ES-I3 (cell line): ENCODE measurements at regions not wholly inside any gene's neighbourhood (a gene's known extent, or its start where the extent isn't known, plus 50 kb on each side); places are given as distances from the start of the nearest gene placed in this dataset.

Source experiments
- H3K36me3 ChIP-seq: 2 replicates; pipeline ENCODE4 v1.6.1; 2013; ENCODE audit warnings: mild to moderate bottlenecking, low read length, control low read depth, moderate library complexity; ENCODE audit not compliant: insufficient read depth
- H3K4me1 ChIP-seq: 2 replicates; pipeline ENCODE4 v1.6.1; 2013; ENCODE audit warnings: mild to moderate bottlenecking, control low read depth, low read length; ENCODE audit not compliant: insufficient read depth
- H3K9ac ChIP-seq: 2 replicates; pipeline ENCODE4 v1.6.1; 2013; ENCODE audit warnings: low read depth, mild to moderate bottlenecking, low read length, moderate library complexity
- H3K9me3 ChIP-seq: 2 replicates; pipeline ENCODE4 v1.6.1; 2013; ENCODE audit warnings: mild to moderate bottlenecking, low read length, moderate library complexity; ENCODE audit not compliant: control insufficient read depth, insufficient read depth

DNA sequence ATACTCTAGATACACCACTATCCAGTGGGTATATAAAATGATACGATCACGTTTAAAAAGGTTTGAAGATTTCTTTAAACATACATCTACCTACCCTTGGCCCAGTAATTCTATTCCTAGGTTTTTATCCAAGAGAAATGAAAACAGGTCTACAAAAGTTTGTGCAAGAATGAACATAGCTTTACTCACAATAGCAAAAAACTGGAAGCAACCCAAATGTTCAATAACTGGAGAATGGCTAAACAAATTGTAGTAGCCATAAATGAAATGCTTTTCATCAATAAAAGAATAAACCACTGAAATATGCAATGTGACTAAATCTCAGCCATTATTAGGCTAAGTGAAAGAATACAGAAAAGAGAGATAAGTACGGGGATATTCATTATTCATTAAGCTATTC is 438.9 kb downstream of the ARHGEF28 start:
- H3K36me3 ChIP-seq = no peaks in the 10 kb centered on the region
- no peak overlapping the region for H3K9ac ChIP-seq
- no peaks in the 10 kb centered on the region for H3K9me3 ChIP-seq
- no peaks in the 10 kb centered on the region for H3K4me1 ChIP-seq

DNA sequence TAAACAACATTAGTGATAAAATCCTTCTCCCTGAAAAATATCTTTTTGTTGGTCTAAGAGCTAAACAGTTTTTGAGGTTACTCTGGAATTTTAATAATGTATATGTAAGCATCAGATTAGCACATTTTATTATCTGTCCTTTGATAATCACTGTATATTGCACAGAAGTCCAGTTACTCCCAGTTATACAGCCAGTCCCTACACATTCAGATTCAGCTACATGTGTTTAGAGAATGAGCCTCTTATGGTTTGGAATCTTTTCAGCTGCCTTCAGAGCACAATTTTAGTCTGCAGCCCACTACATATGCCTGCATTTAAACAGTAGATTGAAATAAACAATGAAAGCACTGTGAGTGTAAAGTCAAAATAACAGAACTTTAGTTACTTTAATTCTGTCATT is 438.2 kb downstream of the ARHGEF28 start:
- Histone ChIP-seq H3K9ac (no peak overlapping the region), H3K4me1 (no peaks in the 10 kb centered on the region), H3K9me3 (no peaks in the 10 kb centered on the region), H3K36me3 (no peaks in the 10 kb centered on the region)

DNA sequence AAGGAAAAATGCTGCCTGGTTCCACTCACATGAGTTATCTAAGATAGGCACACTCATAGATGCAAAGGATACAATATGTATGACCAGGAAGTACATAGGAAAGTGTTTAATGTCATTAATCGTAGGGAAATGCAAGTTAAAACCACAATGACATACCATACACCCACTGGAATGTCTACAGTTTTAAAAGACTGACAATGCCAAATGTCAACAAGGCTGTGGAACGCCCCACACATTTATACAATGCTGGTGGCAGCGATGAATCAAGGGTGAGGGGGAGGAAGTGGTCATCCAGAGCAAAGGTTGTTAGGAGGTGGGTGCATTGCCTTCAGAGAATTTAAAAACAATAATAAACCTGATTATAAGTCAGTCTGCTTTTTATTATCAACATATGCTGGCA is 437.8 kb downstream of the ARHGEF28 start:
- H3K36me3 ChIP-seq = no peaks in the 10 kb centered on the region
- H3K9me3 ChIP-seq = no peaks in the 10 kb centered on the region
- no peaks in the 10 kb centered on the region for H3K4me1 ChIP-seq
- no peak overlapping the region for H3K9ac ChIP-seq

DNA sequence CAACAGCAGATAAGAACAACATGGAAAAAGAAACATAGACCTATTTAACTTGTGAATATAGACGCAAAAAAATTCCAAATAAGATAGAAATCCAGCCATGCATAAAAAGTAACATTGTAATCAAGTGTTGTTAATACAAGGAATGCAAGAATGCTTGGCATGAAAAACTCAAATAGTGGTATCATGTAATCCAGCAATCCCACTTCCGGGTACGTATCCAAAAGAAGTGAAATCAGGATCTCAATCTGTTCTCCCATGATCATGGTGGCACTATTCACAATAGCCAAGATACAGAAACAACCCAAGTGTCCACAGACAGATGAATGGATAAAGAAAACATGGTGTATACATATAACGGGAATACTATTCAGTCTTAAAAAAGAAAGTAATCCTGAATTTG is 437.4 kb downstream of the ARHGEF28 start:
- Histone ChIP-seq H3K9me3 (no peaks in the 10 kb centered on the region), H3K4me1 (no peaks in the 10 kb centered on the region), H3K36me3 (no peaks in the 10 kb centered on the region), H3K9ac (no peak overlapping the region)

DNA sequence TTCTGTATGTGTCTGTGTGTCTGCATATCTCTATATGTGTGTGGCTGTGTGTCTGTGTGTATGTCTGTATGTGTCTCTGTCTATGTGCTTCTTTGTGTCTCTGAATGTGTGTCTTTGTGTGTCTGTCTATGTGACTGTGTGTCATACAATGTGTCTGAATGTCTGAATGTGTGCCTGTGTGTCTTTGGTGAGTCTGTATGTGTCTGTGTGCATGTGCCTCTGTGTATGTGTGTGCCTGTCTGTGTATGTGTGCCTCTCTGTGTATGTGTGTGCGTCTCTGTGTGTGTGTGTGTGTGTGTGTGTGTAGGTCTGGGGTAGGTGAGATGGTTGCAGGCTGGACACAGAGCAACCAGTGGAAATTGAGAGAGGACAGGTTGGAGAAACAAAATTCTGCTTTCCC is 435.3 kb downstream of the ARHGEF28 start:
- Histone ChIP-seq H3K9ac (no peak overlapping the region), H3K36me3 (no peaks in the 10 kb centered on the region), H3K9me3 (no peaks in the 10 kb centered on the region), H3K4me1 (no peaks in the 10 kb centered on the region)

DNA sequence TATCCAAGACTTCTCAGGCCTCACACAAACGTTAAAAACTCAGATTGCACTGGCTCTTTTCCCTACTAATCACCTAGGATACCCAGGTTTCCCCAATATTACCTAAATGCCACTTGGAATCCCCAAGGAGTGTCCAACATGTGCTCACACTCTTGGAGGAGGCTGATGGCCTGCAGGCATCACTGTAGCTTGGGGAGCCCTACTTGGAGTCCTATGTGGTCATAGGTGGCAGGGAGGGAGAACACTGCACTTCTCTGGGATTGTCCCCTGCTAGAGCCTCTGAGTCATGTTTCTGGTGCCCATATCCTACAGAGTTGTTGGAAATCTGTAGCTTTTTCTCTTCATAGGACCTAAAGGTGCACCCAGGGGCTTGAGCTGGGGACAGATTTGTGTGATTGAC is 433.7 kb downstream of the ARHGEF28 start:
- H3K9ac ChIP-seq = no peak overlapping the region
- no peaks in the 10 kb centered on the region for H3K9me3 ChIP-seq
- no peaks in the 10 kb centered on the region for H3K4me1 ChIP-seq
- H3K36me3 ChIP-seq = no peaks in the 10 kb centered on the region

DNA sequence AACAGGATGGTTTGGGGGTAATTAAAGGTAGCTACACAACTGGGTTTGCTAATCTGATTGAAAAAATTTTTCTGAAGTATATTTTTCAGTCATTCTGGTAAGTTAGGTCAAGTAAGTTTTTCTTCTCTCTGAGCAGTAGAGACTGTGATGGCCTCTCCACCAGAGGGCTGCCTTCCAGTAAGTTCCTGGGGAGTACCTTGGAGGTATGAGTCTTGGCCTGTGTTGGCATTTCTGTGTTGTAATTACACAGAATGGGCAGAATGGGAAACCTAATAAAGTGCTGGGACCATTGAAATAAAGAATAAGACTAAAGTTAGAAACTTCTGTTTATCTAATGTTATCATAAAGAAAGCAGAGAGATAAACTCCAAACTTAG is 430.8 kb downstream of the ARHGEF28 start:
- Histone ChIP-seq H3K9ac (no peak overlapping the region), H3K36me3 (no peaks in the 10 kb centered on the region), H3K9me3 (no peaks in the 10 kb centered on the region), H3K4me1 (0 out of 2 replicates have a peak, but pooled peaks cover 3% of the 10 kb centered on the region)

DNA sequence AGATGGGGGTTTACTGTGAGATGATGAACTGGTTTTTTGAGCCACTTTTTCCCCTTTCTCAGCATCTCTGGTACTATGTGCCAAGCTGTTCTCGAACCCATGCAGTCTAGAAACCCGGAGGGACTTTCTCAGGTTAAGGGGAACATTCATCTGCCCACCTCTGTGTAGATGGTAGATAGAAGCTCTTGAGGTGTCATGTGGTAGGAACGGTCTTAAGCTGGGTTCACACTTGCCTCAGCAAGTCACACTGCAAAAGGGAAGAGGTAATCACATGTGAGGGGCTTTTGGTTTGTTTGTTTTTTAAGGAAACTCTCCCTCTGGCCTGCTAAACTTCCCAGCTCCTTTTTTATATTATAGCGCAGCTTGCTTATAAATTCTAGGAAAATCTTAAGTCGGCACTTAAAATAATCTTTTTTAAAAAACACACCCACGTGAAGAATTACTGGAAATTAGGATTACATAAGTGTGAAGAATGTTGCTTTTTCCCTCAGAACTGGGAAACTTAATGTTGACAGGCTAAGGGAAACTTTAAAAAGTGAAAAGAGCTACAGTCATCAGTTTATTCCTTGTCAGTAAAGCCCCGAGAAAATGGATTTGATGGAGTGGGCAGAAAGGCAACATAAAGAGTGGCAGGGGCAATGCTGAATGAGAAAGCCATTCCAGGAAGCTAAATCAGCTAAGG is 430.3 kb downstream of the ARHGEF28 start:
- no peak overlapping the region for H3K9ac ChIP-seq
- H3K36me3 ChIP-seq = no peaks in the 10 kb centered on the region
- peaks cover 4% of the 10 kb centered on the region; the same call in 1 of the 2 replicates for H3K4me1 ChIP-seq
- no peaks in the 10 kb centered on the region for H3K9me3 ChIP-seq

DNA sequence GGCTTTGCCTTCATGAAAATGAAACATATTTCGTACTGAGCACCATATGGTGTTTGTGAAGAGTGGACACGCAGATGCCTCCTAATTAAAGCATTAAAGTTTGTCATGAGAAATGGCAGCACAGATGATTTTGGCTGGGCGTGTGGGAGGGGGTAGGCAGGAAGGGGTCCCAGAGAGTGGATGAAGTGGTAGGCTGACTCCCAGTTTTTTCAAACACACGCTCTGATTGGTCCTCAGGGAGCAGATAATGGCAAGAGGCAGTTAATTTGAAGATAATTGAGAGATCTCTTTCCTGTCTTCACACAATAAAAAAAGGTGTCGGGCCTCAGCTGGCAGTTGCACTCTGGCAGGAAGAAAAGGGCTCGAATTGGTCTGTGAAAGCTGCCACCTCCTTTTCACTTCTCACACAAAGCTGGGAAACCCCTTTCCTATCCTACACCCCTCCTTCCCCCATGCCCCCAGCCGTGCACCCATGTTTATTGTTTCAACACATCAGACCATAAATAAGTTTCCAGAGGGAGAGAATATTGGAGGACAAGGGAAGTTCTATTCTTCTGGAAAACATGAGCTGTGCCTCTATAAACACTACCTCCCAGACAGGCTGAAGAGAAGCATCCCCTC is 429.6 kb downstream of the ARHGEF28 start:
- H3K9ac ChIP-seq = no peak overlapping the region
- no peaks in the 10 kb centered on the region for H3K36me3 ChIP-seq
- peaks cover 8% of the 10 kb centered on the region for H3K4me1 ChIP-seq
- no peaks in the 10 kb centered on the region for H3K9me3 ChIP-seq

DNA sequence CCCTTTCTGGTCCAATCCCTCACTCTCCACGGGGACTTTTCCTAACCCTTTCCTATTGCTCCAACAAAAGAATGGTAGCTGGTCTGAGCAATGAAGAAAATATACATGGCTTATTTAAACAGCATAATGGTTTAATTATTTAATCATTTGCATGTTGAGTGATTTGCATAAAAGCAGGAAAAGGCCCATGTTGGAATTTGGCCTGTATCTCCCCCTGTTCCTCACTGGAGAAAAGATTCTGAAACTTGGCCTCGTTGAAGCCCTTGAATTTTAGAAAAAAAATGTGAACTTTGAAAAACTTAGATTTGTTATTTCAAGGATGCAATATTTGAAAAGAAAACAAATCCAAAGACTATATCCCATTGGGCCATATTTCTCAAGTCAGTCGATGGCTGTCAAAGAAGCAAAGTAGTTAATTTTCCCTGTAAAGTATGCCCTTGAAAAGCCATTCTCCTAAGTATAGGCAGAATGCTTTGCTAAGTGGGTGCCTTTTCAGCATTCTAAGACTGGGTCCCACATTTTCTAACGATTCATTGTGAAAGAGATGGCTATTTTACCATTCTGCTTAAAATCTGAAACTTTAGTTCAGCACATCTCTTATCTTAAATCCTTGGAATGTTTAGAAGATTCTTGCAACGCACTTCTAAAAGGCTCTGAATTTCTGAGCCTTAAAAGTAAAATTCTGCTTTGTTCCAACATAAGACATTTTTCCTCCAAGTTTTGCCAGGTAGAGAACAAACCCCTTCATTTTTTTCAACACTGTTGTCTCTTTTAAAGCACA is 428.8 kb downstream of the ARHGEF28 start:
- H3K36me3 ChIP-seq = no peaks in the 10 kb centered on the region
- H3K4me1 ChIP-seq = peaks cover 8% of the 10 kb centered on the region
- H3K9me3 ChIP-seq = no peaks in the 10 kb centered on the region
- H3K9ac ChIP-seq = no peak overlapping the region

DNA sequence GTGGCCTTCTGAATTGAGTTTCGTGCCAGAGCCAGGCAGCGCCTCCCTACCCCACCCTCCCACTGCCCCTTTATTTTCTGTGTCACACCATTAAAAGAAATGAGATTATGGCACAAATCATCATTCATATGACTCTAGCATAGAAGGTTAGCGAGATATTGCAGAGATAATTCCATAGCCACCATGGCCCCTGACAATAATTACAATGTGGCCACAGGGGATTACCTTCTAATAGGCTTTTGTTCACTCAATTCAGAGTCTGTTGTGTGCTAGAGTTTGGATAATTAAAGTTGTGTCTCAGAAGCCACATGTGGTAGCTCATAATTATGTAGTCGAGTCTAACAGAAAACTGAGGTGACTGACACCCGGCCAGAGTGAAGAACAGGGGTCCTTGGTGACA is 428.1 kb downstream of the ARHGEF28 start:
- no peaks in the 10 kb centered on the region for H3K9me3 ChIP-seq
- peaks cover 8% of the 10 kb centered on the region for H3K4me1 ChIP-seq
- no peak overlapping the region for H3K9ac ChIP-seq
- H3K36me3 ChIP-seq = no peaks in the 10 kb centered on the region

DNA sequence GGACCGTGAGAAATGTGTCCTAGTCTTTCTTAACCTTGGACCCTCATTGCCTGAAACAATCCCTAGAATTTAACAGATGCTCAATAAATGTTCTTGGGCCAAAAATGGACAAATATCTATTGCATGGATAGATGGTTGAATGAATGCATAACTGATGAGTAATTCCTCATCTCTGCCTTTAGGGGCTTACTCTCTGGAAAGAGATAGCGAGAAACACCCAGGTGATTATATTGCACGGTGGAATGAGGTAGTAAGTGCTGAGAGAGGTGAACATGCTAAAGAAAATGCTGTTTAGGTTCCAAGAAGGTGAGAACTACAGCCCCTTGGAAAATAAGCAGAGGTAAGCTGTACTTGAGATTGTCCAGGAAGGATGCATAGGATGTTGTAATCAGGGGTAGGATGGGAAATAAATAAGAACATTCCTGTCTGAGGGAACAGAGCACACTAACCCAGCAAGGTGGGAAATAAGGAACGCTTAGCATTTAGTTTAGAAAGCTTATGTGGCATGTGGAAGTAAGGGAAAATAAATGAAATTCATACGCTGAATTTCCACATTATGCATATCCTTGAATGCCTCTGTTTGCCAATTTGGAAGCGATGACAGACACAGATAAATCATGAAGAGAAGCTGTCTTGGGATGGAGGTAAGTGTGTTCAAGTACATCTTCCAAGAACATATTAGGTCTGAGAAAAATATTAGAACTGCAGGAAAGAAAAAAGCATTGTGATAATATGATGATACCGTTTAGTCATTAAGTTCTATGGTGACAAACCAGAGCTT is 426.6 kb downstream of the ARHGEF28 start:
- Histone ChIP-seq H3K4me1 (peaks cover 8% of the 10 kb centered on the region), H3K36me3 (no peaks in the 10 kb centered on the region), H3K9ac (no peak overlapping the region), H3K9me3 (no peaks in the 10 kb centered on the region)

DNA sequence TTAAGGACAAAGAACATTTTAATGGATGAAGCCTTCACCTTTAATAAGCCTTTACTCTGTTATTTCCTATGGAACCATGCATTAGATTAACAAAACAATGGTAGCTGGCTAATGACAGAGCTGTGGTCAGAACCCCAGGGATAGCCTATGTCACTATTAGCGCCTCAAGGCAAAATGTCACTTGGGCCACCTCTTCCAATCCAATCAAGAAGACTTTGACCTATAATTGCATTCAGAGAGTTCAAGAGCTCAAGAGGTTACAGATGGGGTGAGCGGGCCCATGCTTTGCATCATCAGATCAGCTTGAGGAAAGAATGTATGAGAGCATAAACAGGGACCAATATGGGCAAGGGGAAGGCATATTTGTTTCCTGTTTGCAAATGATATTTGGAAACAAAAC is 425.1 kb downstream of the ARHGEF28 start:
- H3K9ac ChIP-seq = no peak overlapping the region
- H3K4me1 ChIP-seq = peaks cover 8% of the 10 kb centered on the region
- H3K9me3 ChIP-seq = no peaks in the 10 kb centered on the region
- H3K36me3 ChIP-seq = no peaks in the 10 kb centered on the region

DNA sequence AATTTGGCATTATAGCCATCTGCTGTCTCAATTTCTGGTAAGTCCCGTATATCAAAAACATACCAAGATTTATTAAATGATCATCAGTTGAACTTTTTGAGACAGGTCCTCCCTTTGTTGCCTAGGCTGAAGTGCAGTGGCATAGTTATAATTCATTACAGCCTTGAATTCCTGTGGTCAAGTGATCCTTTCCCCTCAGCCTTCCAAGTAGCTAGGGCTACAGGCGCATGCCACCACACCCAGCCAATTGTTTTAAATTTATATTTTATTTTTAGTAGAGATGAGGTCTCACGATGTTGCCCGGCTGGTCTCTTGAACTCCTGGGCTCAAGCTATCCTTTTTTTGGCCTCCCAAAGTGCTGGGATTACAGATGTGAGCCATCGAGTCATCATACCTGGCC is 418.9 kb downstream of the ARHGEF28 start:
- Histone ChIP-seq H3K9me3 (no peaks in the 10 kb centered on the region), H3K9ac (no peak overlapping the region), H3K36me3 (no peaks in the 10 kb centered on the region), H3K4me1 (no peaks in the 10 kb centered on the region)
